Stimulated activated naive B cell treated with anti-CD40 and anti-IgM and Interleukin-4, amounts not matched to agents 10 μg/mL and 1 μg/mL and 100 μg/mL, for 72 hours (primary cell): ENCODE measurements at regions not wholly inside any gene's neighbourhood (a gene's known extent, or its start where the extent isn't known, plus 50 kb on each side); places are given as distances from the start of the nearest gene placed in this dataset.
A peak's percentile ranks its signal among the peaks of the same experiment; 100 is the strongest.
"Not testable (repeated sequence)": the region's sequence is repeated elsewhere in the genome, so short reads cannot be mapped to it uniquely, and the experiment has no call there.

Experiments
- ATAC-seq, 2 donors: fragments of 150-1000 bp; cut with Tn5 transposase; replicated peaks; 2 replicates each; pipeline ENCODE4 v1.10.0; 2021; ENCODE audit warnings: moderate library complexity in 1 of 2
- DNase-seq: peaks from one replicate; pipeline ENCODE4 v3.0.0; 2021
- H3K27ac Mint-ChIP-seq: one replicate; pipeline ENCODE4 v1.8.0; 2022; ENCODE audit warnings: mild to moderate bottlenecking, mixed read lengths
- H3K27me3 Mint-ChIP-seq, 2 donors: one replicate each; pipeline ENCODE4 v1.8.0; 2022; ENCODE audit warnings: mixed read lengths in 2 of 2
- H3K36me3 Mint-ChIP-seq, 2 donors: one replicate each; pipeline ENCODE4 v1.8.0; 2022; ENCODE audit warnings: mixed read lengths in 2 of 2, mild to moderate bottlenecking in 1 of 2
- H3K4me1 Mint-ChIP-seq, 2 donors: one replicate each; pipeline ENCODE4 v1.8.0; 2022; ENCODE audit warnings: mixed read lengths in 2 of 2, mild to moderate bottlenecking in 1 of 2
- H3K4me3 Mint-ChIP-seq, 2 donors: one replicate each; pipeline ENCODE4 v1.8.0; 2022; ENCODE audit warnings: mild to moderate bottlenecking in 2 of 2, mixed read lengths in 2 of 2, moderate library complexity in 1 of 2
- H3K9me3 Mint-ChIP-seq, 2 donors: one replicate each; pipeline ENCODE4 v1.8.0; 2022; ENCODE audit warnings: mixed read lengths in 2 of 2, mild to moderate bottlenecking in 1 of 2

- no peak for DNase-seq
- H3K36me3 Mint-ChIP-seq: no peaks in the 10 kb centered on the region
- ATAC-seq: no peak
- H3K9me3 Mint-ChIP-seq: no peaks in the 10 kb centered on the region
- H3K27ac Mint-ChIP-seq: no peak overlapping the region
- H3K4me3 Mint-ChIP-seq: no peak overlapping the region
- H3K4me1 Mint-ChIP-seq: no peaks in the 10 kb centered on the region
- peaks cover 0 to 7% of the 10 kb centered on the region in 2 donors for H3K27me3 Mint-ChIP-seq
Observed at GRCh38 chr6:56875523-56875922, 79.4 kb upstream of the BEND6 start.

DNA sequence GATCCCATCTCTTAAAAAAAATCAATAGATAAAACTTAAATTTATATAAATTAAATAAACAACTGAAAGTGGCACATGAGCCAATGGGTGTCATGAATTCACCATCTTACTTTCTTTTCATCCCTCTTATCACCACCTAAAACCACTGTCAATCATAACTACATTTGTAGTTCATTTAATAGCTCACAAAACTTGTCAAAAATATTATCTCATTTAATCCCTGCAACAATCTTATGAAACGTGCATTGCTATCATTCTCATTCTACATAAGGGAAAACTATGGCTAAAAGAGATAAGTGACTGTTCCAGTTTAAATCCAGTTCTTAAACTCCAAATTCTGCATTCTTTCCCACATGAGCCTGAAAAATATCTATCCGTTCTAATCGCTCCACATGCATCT is 80.6 kb upstream of the BEND6 start:
- H3K27me3 Mint-ChIP-seq: peaks cover 0 to 7% of the 10 kb centered on the region in 2 donors
- H3K36me3 Mint-ChIP-seq: no peaks in the 10 kb centered on the region
- no peak overlapping the region for H3K4me3 Mint-ChIP-seq
- ATAC-seq (no peak), DNase-seq (no peak)
- H3K27ac Mint-ChIP-seq: no peak overlapping the region
- no peaks in the 10 kb centered on the region for H3K4me1 Mint-ChIP-seq
- H3K9me3 Mint-ChIP-seq: no peaks in the 10 kb centered on the region

DNA sequence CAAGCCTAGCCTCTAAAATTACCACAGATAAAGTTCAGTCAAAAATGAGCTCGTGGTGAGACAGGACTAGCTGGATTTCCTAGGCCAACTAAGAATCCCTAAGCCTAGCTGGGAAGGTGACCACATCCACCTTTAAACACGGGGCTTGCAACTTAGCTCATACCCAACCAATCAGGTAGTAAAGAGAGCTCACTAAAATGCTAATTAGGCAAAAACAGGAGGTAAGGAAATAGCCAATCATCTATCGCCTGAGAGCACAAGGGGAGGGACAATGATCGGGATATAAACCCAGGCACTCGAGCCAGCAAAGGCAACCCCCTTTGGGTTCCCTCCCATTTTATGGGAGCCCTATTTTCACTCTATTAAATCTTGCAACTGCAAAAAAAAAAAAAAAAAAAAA is 84.9 kb upstream of the BEND6 start:
- not testable (repeated sequence) for DNase-seq, ATAC-seq, H3K4me3 Mint-ChIP-seq, H3K27ac Mint-ChIP-seq, H3K27me3 Mint-ChIP-seq, H3K4me1 Mint-ChIP-seq, H3K36me3 Mint-ChIP-seq, H3K9me3 Mint-ChIP-seq

GRCh38 chr6:56869346-56869745 is 85.6 kb upstream of the BEND6 start:
- ATAC-seq (no peak), DNase-seq (no peak)
- Mint-ChIP-seq H3K36me3 (no peaks in the 10 kb centered on the region), H3K4me3 (no peak overlapping the region), H3K27me3 (peaks cover 5 to 6% of the 10 kb centered on the region in 2 donors), H3K4me1 (no peaks in the 10 kb centered on the region), H3K27ac (no peak overlapping the region), H3K9me3 (no peaks in the 10 kb centered on the region)

GRCh38 chr6:56868687-56869086 is 86.2 kb upstream of the BEND6 start:
- Mint-ChIP-seq H3K4me1 (no peaks in the 10 kb centered on the region), H3K9me3 (no peaks in the 10 kb centered on the region), H3K36me3 (no peaks in the 10 kb centered on the region), H3K27me3 (peaks cover 5 to 6% of the 10 kb centered on the region in 2 donors), H3K27ac (no peak overlapping the region), H3K4me3 (no peak overlapping the region)
- ATAC-seq: no peak
- DNase-seq: no peak

- no peak for DNase-seq
- Mint-ChIP-seq H3K27ac (no peak overlapping the region), H3K4me1 (no peaks in the 10 kb centered on the region), H3K4me3 (no peak overlapping the region), H3K27me3 (peaks cover 5 to 6% of the 10 kb centered on the region in 2 donors), H3K9me3 (no peaks in the 10 kb centered on the region), H3K36me3 (no peaks in the 10 kb centered on the region)
- ATAC-seq: no peak
Observed at GRCh38 chr6:56866917-56867522, 87.9 kb upstream of the BEND6 start.

DNA sequence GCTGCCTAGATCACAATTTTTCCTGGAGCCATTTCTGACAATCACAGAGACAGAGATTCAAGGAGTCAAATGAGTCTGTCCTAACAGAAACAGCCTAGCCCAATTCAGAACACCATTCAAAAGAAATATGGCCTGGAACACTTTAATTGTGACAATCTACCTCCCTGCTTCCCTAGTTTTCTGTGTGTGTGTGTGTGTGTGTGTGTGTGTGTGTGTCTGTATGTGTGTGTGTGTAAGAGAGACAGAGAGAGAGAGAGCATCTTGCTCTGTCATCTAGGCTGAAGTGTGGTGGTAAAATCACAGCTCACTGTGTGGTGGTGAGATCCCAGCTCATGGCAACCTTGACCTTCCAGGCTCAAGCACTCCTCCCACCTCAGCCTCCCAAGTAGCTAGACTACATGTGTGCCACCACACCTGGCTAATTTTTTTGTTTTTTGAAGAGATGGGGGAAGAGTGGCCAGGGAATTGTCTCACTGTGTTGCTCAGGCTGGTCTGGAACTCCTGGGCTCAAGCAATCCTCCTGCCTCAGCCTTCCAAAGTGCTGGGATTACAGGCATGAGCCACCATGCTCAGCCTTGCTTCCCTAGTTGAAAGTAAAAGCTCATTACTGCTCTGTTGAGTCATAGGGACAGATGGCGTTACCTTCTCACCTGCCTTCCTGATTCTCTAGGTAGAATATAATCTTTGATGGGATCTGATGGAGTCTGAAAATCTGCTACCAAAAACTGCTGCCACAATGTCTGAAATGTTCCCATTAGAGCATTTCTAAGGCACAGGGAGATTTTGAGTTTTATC is 89.6 kb upstream of the BEND6 start:
- Mint-ChIP-seq H3K4me1 (no peaks in the 10 kb centered on the region), H3K4me3 (no peak overlapping the region), H3K27me3 (peaks cover 5 to 6% of the 10 kb centered on the region in 2 donors), H3K27ac (no peak overlapping the region), H3K9me3 (no peaks in the 10 kb centered on the region), H3K36me3 (no peaks in the 10 kb centered on the region)
- DNase-seq: no peak
- no peak for ATAC-seq

DNA sequence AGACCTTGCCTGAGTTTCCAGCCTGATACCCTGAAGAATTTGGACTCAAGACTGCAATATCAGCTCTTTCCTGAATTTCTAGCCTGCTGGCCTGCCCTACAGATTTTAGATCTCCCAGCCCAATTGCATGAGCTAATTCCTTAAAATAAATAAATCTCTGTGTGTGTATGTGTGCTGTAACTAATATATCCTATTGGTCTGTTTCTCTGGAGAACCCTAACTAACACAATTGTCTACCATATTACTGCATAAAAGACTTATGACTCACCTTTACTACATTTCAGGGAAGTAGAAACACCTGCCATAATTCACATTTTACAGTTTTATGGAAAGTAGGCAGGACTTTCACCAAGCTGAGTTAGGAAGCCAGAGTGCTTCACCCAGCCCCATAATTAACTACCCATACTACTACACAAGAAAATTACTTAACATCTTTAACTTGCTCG is 90.7 kb upstream of the BEND6 start:
- Mint-ChIP-seq H3K27me3 (peaks cover 5 to 6% of the 10 kb centered on the region in 2 donors), H3K9me3 (no peaks in the 10 kb centered on the region), H3K27ac (no peak overlapping the region), H3K4me3 (no peak overlapping the region), H3K4me1 (no peaks in the 10 kb centered on the region), H3K36me3 (no peaks in the 10 kb centered on the region)
- DNase-seq: no peak
- no peak for ATAC-seq

- Mint-ChIP-seq H3K4me3 (no peak overlapping the region), H3K27me3 (peaks cover 5 to 6% of the 10 kb centered on the region in 2 donors), H3K27ac (no peak overlapping the region), H3K4me1 (no peaks in the 10 kb centered on the region), H3K36me3 (no peaks in the 10 kb centered on the region), H3K9me3 (no peaks in the 10 kb centered on the region)
- no peak for ATAC-seq
- no peak for DNase-seq
Observed at GRCh38 chr6:56863366-56863765, 91.5 kb upstream of the BEND6 start.

- no peak for DNase-seq
- no peak overlapping the region for H3K27ac Mint-ChIP-seq
- peak; percentile 29 to 33 for ATAC-seq
- peaks cover 5 to 6% of the 10 kb centered on the region in 2 donors for H3K27me3 Mint-ChIP-seq
- no peaks in the 10 kb centered on the region for H3K4me1 Mint-ChIP-seq
- no peaks in the 10 kb centered on the region for H3K36me3 Mint-ChIP-seq
- no peaks in the 10 kb centered on the region for H3K9me3 Mint-ChIP-seq
- H3K4me3 Mint-ChIP-seq: no peak overlapping the region
Observed at GRCh38 chr6:56862415-56863175, 92.3 kb upstream of the BEND6 start.

GRCh38 chr6:56860475-56860874 is 94.4 kb upstream of the BEND6 start:
- ATAC-seq: no peak
- peaks cover 0 to 9% of the 10 kb centered on the region in 2 donors for H3K27me3 Mint-ChIP-seq
- no peak overlapping the region for H3K27ac Mint-ChIP-seq
- no peaks in the 10 kb centered on the region for H3K36me3 Mint-ChIP-seq
- no peaks in the 10 kb centered on the region for H3K9me3 Mint-ChIP-seq
- H3K4me3 Mint-ChIP-seq: no peak overlapping the region
- no peaks in the 10 kb centered on the region for H3K4me1 Mint-ChIP-seq
- DNase-seq: no peak

DNA sequence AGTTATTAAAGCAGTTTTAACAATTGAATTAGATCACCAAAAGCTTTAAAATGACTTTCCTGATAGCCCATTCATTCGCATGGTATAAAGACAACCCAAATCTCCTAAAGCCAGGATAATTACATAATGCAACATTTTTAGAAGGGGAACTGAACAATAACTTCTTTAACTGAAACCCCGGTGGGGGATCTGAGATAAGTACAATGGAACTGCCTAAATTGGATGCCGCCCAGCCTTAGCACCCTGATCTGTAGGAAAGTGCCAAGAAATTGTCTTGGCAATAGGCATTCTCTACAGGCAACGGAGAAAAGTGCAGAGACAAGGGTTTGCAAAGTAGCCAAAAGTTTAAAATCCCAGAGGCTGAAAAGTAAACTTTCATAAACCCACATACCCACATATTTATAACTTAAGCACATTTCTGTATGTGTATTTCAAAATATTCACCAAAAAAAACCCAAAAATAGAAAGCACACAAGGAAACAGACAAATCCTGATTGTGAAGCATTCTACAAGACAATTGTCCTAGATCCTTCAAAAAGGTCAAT is 98.8 kb upstream of the BEND6 start:
- no peak overlapping the region for H3K4me3 Mint-ChIP-seq
- no peaks in the 10 kb centered on the region for H3K36me3 Mint-ChIP-seq
- DNase-seq (no peak), ATAC-seq (no peak)
- H3K27ac Mint-ChIP-seq: no peak overlapping the region
- no peaks in the 10 kb centered on the region for H3K9me3 Mint-ChIP-seq
- peaks cover 16 to 24% of the 10 kb centered on the region in 2 donors for H3K27me3 Mint-ChIP-seq
- peaks cover 5 to 11% of the 10 kb centered on the region in 2 donors for H3K4me1 Mint-ChIP-seq

DNA sequence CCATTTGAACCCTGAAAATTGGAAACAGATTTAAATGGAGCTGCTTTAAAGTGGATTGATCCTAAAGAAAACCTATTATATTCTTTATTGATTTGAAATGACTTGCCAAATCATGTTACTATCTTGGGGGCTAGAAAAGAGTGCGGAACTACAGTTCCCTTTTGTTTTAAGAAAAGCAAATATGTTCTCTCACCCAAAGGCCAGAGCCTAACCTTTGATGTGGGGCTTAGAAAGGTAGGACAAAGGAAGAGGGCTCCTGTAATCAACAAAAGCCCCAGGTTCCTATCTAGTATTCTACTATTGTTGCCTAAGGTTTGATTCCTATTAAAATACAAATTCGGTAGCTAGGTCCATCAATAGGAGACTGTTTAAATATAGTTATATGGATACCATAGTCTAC is 100.8 kb upstream of the BEND6 start:
- no peak overlapping the region for H3K4me3 Mint-ChIP-seq
- ATAC-seq: no peak
- no peak for DNase-seq
- H3K4me1 Mint-ChIP-seq: peaks cover 5 to 13% of the 10 kb centered on the region in 2 donors
- H3K27ac Mint-ChIP-seq: no peak overlapping the region
- no peaks in the 10 kb centered on the region for H3K9me3 Mint-ChIP-seq
- no peaks in the 10 kb centered on the region for H3K36me3 Mint-ChIP-seq
- peaks cover 33 to 42% of the 10 kb centered on the region in 2 donors for H3K27me3 Mint-ChIP-seq

GRCh38 chr6:56853541-56853940 is 101.4 kb upstream of the BEND6 start:
- DNase-seq (no peak), ATAC-seq (no peak)
- Mint-ChIP-seq H3K27ac (no peak overlapping the region), H3K4me1 (peaks cover 5 to 13% of the 10 kb centered on the region in 2 donors), H3K36me3 (no peaks in the 10 kb centered on the region), H3K27me3 (peaks cover 33 to 42% of the 10 kb centered on the region in 2 donors), H3K4me3 (no peak overlapping the region), H3K9me3 (no peaks in the 10 kb centered on the region)
